Fibroblast of lung (primary cell): ENCODE measurements at regions not wholly inside any gene's neighbourhood (a gene's known extent, or its start where the extent isn't known, plus 50 kb on each side); places are given as distances from the start of the nearest gene placed in this dataset.

ENCODE experiments used
- DNase-seq, 2 donors: peaks; one replicate each; pipeline versions ENCODE4 v3.0.0 to v3.0.0-alpha.2; 2010; ENCODE audit warnings: low read depth in 2 of 2
- H2AFZ ChIP-seq: 2 replicates; pipeline ENCODE4 v1.5.1; 2012; ENCODE audit warnings: low read length, control low read depth, inconsistent platforms
- H3K27ac ChIP-seq: 2 replicates; pipeline ENCODE4 v1.5.1; 2011; ENCODE audit warnings: low read length, control low read depth; ENCODE audit not compliant: insufficient read depth
- H3K27me3 ChIP-seq: 2 replicates; pipeline ENCODE4 v1.5.1; 2011; ENCODE audit warnings: mild to moderate bottlenecking, low read length; ENCODE audit not compliant: control insufficient read depth, insufficient read depth
- H3K36me3 ChIP-seq: 2 replicates; pipeline ENCODE4 v1.5.1; 2011; ENCODE audit warnings: low read length; ENCODE audit not compliant: control insufficient read depth, insufficient read depth
- H3K4me1 ChIP-seq: 2 replicates; pipeline ENCODE4 v1.5.1; 2011; ENCODE audit warnings: low read length; ENCODE audit not compliant: control insufficient read depth, insufficient read depth; ENCODE audit errors: extremely low read depth
- H3K4me2 ChIP-seq: 2 replicates; pipeline ENCODE4 v1.5.1; 2011; ENCODE audit warnings: low read length, control low read depth; ENCODE audit not compliant: insufficient read depth; ENCODE audit errors: extremely low read depth
- H3K4me3 ChIP-seq, 4 experiments: fragments of 200-600 bp in 1 of 4; sonication (generic) in 1 of 4; replicated peaks in 1 of 4; 2 replicates each; pipeline ENCODE4 v1.5.1; 2011 to 2016; ENCODE audit warnings: low read length in 4 of 4, low read depth in 3 of 4, mild to moderate bottlenecking in 3 of 4, control low read depth in 2 of 4, inconsistent platforms in 1 of 4, mixed read lengths in 1 of 4; ENCODE audit not compliant: insufficient read depth in 1 of 4; ENCODE audit errors: control extremely low read depth in 1 of 4
- H3K79me2 ChIP-seq: 2 replicates; pipeline ENCODE4 v1.5.1; 2012; ENCODE audit warnings: mild to moderate bottlenecking, low read length, inconsistent platforms; ENCODE audit not compliant: control insufficient read depth, insufficient read depth
- H3K9ac ChIP-seq: 2 replicates; pipeline ENCODE4 v1.5.1; 2011; ENCODE audit warnings: mild to moderate bottlenecking, low read length, control low read depth; ENCODE audit not compliant: insufficient read depth
- H3K9me3 ChIP-seq: 2 replicates; pipeline ENCODE4 v1.5.1; 2012; ENCODE audit warnings: low read depth, low read length; ENCODE audit not compliant: control insufficient read depth, insufficient read depth
- H4K20me1 ChIP-seq: 2 replicates; pipeline ENCODE4 v1.5.1; 2011; ENCODE audit warnings: low read length; ENCODE audit not compliant: control insufficient read depth, insufficient read depth; ENCODE audit errors: extremely low read depth
- CTCF ChIP-seq, 2 donors: IDR thresholded peaks in 1 of 2; conservative IDR thresholded peaks in 1 of 2; 1 replicate in 1 of 2; 2 replicates in 1 of 2; pipeline ENCODE4 v1.5.1; 2011 to 2012; ENCODE audit warnings: low read length in 2 of 2, control low read depth in 1 of 2, inconsistent platforms in 1 of 2, low read depth in 1 of 2, mild to moderate bottlenecking in 1 of 2
- EZH2 ChIP-seq: IDR thresholded peaks from 2 replicates; pipeline ENCODE4 v1.5.1; 2012; ENCODE audit warnings: low read length, control low read depth, mild to moderate bottlenecking; ENCODE audit errors: missing control alignments

DNA sequence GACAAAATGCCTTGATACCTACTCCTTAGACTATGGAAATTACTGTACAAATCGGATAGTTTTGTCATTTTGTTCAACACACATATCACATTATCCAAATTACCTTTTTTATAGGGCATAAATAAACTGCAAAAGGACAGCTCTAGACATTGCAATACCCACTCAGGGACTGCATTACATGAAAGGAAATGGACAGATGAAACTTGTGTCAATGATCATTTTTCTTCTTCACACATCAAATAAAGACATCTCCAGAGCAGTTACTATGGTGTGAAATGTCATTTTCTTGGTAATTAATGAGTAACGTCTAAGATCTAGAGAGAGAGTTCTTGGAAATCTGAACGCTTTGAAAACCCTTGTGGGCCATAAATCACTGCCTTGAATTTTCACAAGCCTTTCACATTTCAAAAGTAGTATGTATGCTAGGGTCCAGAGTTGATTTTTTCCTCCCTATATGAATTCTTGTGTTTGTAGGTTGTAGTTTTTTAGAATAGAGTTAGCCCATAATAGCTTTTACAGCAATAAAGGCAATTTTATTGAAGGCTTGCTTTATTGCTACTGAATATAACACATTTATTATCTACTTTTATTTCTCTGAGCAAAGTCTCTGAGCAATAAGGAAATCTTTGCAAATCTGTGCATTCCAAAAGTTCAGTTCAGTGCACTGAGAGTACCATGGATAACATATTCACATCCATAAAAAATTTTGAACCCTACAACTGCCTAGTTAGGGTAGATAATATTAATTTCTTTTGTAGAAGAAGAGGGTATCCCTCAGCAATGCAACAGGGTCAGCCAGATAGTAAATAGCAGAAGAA lies 358.0 kb upstream of the PCSK5 start:
- Histone ChIP-seq H3K4me1 (no peaks in the 10 kb centered on the region), H2AFZ (no peak overlapping the region), H3K9ac (no peak overlapping the region), H3K27me3 (no peaks in the 10 kb centered on the region), H3K4me2 (no peak overlapping the region), H3K4me3 (no peak overlapping the region), H3K79me2 (no peaks in the 10 kb centered on the region), H3K9me3 (no peaks in the 10 kb centered on the region), H3K36me3 (no peaks in the 10 kb centered on the region), H4K20me1 (no peaks in the 10 kb centered on the region), H3K27ac (no peak overlapping the region)
- DNase-seq, result no peak
- no peak for TF ChIP-seq CTCF (conservative IDR thresholded peaks at IDR 0.05 in 1 of 2, IDR thresholded peaks at IDR 0.05 in 1 of 2; ENCODE audit: low read depth in 1 of 2, low read length in 2 of 2)
- TF ChIP-seq EZH2, result no peak

GRCh38 chr9:75539523-75539922 lies 350.9 kb upstream of the PCSK5 start:
- Histone ChIP-seq H3K4me2 (no peak overlapping the region), H3K27ac (no peak overlapping the region), H3K4me3 (no peak overlapping the region), H2AFZ (no peak overlapping the region), H3K9me3 (no peaks in the 10 kb centered on the region), H3K4me1 (no peaks in the 10 kb centered on the region), H3K9ac (no peak overlapping the region), H4K20me1 (no peaks in the 10 kb centered on the region), H3K36me3 (no peaks in the 10 kb centered on the region), H3K79me2 (no peaks in the 10 kb centered on the region), H3K27me3 (no peaks in the 10 kb centered on the region)
- DNase-seq, result peak in 1 of 2 donors; percentile 25
- TF ChIP-seq EZH2, result no peak
- no peak for TF ChIP-seq CTCF (conservative IDR thresholded peaks at IDR 0.05 in 1 of 2, IDR thresholded peaks at IDR 0.05 in 1 of 2; ENCODE audit: low read depth in 1 of 2, low read length in 2 of 2)

- H3K4me1 ChIP-seq, result no peaks in the 10 kb centered on the region
- H4K20me1 ChIP-seq, result no peaks in the 10 kb centered on the region
- no peak overlapping the region for H3K4me2 ChIP-seq
- no peaks in the 10 kb centered on the region for H3K36me3 ChIP-seq
- TF ChIP-seq CTCF (conservative IDR thresholded peaks at IDR 0.05 in 1 of 2, IDR thresholded peaks at IDR 0.05 in 1 of 2; ENCODE audit: low read depth in 1 of 2, low read length in 2 of 2), result no peak
- no peak for TF ChIP-seq EZH2
- no peak overlapping the region for H2AFZ ChIP-seq
- no peaks in the 10 kb centered on the region for H3K27me3 ChIP-seq
- DNase-seq, result no peak
- no peak overlapping the region for H3K9ac ChIP-seq
- H3K9me3 ChIP-seq, result no peaks in the 10 kb centered on the region
- no peaks in the 10 kb centered on the region for H3K79me2 ChIP-seq
- H3K27ac ChIP-seq, result no peak overlapping the region
- H3K4me3 ChIP-seq, result no peak overlapping the region
These were observed 350.3 kb upstream of the PCSK5 start for GRCh38 chr9:75540185-75540584.
